Pancreas (tissue), 10 donors: ENCODE measurements at regions not wholly inside any gene's neighbourhood (a gene's known extent, or its start where the extent isn't known, plus 50 kb on each side); places are given as distances from the start of the nearest gene placed in this dataset.

Source experiments
- ATAC-seq, 4 donors: fragments of 200-7000 bp; cut with Tn5 transposase; one replicate each; pipeline versions ENCODE4 v1.8.0 to v1.9.1; 2020; ENCODE audit warnings: mild to moderate bottlenecking in 4 of 4, moderate library complexity in 4 of 4
- DNase-seq, 6 donors: peaks; one replicate each; pipeline ENCODE4 v3.0.0-alpha.2; 2020
- FAIRE-seq: peaks from 2 replicates; lab custom pipeline; 2012; peaks lifted over from hg19 to GRCh38; lab: Jason Lieb, UNC
- H3K27ac ChIP-seq, 4 donors: fragments of 200-600 bp; sonication (generic); 1 replicate in 3 of 4; 2 replicates in 1 of 4; pipeline versions ENCODE4 v1.5.0 to v1.8.0; 2020
- H3K27me3 ChIP-seq, 4 donors: fragments of 200-600 bp; one replicate each; pipeline ENCODE4 v1.8.0; 2021
- H3K36me3 ChIP-seq, 3 donors: fragments of 200-600 bp; sonication (generic) in 1 of 3; one replicate each; pipeline versions ENCODE4 v1.5.0 to v1.8.0; 2020 to 2021
- H3K4me1 ChIP-seq, 3 donors: fragments of 200-600 bp; one replicate each; pipeline ENCODE4 v1.8.0; 2021
- H3K4me3 ChIP-seq, 4 donors: fragments of 200-600 bp; sonication (generic) in 2 of 4; one replicate each; pipeline versions ENCODE4 v1.5.0 to v1.8.0; 2020 to 2021
- H3K9me3 ChIP-seq, 4 donors: fragments of 200-600 bp; one replicate each; pipeline ENCODE4 v1.8.0; 2021
- CTCF ChIP-seq, 4 donors: fragments of 200-600 bp; sonication (generic) in 3 of 4; IDR thresholded peaks; one replicate each; pipeline versions ENCODE4 v1.5.0 to v1.8.0; 2021; ENCODE audit warnings: antibody characterized with exemption in 4 of 4
- WGBS, 2 donors: extraction: QIAGEN DNeasy Blood & Tissue Kit; methylation state at CpG; one replicate each; pipeline ENCODE4 v1.1.7; 2013; 5-methylcytosine and 5-hydroxymethylcytosine counted together
- intact Hi-C, 3 donors: fragments of 100-400 bp; cut with DNase I; formaldehyde crosslinking; loops; one replicate each; pipeline versions ENCODE4 v1.11.1 to v1.14.2; 2022
- donor health status: healthy with polysubstance abuse.
- donor health status: DM: no; HTN: no; CAD: no; lungs with moderate emphysema.
- donor health status: DM: no; HTN: no; CAD: no.
- donor health status: control.
- donor health status: control.
- donor health status: Bipolar disorder and iron deficiency.
- donor health status: DM: yes; HTN: yes; CAD: no.
- donor health status: DM: no; HTN: no; CAD: no.
- donor health status: DM: no; HTN: no; CAD: no.
- donor health status: DM: yes; HTN: yes; CAD: no.

- H3K27me3 ChIP-seq = no peaks in the 10 kb centered on the region
- intact Hi-C loops = no loop called here
- H3K36me3 ChIP-seq = no peaks in the 10 kb centered on the region
- no peak for FAIRE-seq
- 71 to 76% methylated on average over 24 to 25 of the region's 25 CpGs for WGBS, 2 donors
- H3K27ac ChIP-seq = no peak overlapping the region
- H3K4me1 ChIP-seq = peaks cover 0 to 3% (median 0%) of the 10 kb centered on the region in 3 donors
- H3K9me3 ChIP-seq = no peaks in the 10 kb centered on the region
- no peak for TF ChIP-seq CTCF (IDR thresholded peaks at IDR 0.05)
- peak in 2 of 6 donors; percentile 35 to 41 for DNase-seq
- ATAC-seq = peak in 2 of 4 donors; percentile 44 to 58
- H3K4me3 ChIP-seq = no peak overlapping the region
Observed at GRCh38 chr2:120977582-120978358, 242.1 kb downstream of the GLI2 start.

GRCh38 chr2:120978359-120979050, 242.8 kb downstream of the GLI2 start:
- no peaks in the 10 kb centered on the region for H3K27me3 ChIP-seq
- H3K36me3 ChIP-seq = no peaks in the 10 kb centered on the region
- no peaks in the 10 kb centered on the region for H3K9me3 ChIP-seq
- H3K27ac ChIP-seq = no peak overlapping the region
- ATAC-seq = no peak
- peaks cover 0 to 3% (median 0%) of the 10 kb centered on the region in 3 donors for H3K4me1 ChIP-seq
- 89 to 91% methylated on average over 14 to 20 of the region's 20 CpGs for WGBS, 2 donors
- no peak for FAIRE-seq
- DNase-seq = peak in 2 of 6 donors; percentile 48 to 55
- no peak overlapping the region for H3K4me3 ChIP-seq
- no peak for TF ChIP-seq CTCF (IDR thresholded peaks at IDR 0.05)
- intact Hi-C loops = no loop called here

GRCh38 chr2:120979398-120979797, 243.7 kb downstream of the GLI2 start:
- 32 to 45% methylated on average over 2 of the region's 2 CpGs for WGBS, 2 donors
- intact Hi-C loops = no loop called here
- ATAC-seq = no peak

GRCh38 chr2:120979921-120980320, 244.3 kb downstream of the GLI2 start:
- ATAC-seq (no peak), DNase-seq (no peak), FAIRE-seq (no peak)
- WGBS, 2 donors = 85 to 95% methylated on average over 8 of the region's 8 CpGs
- Histone ChIP-seq H3K9me3 (no peaks in the 10 kb centered on the region), H3K4me3 (no peak overlapping the region), H3K36me3 (no peaks in the 10 kb centered on the region), H3K27me3 (no peaks in the 10 kb centered on the region), H3K27ac (no peak overlapping the region), H3K4me1 (peaks cover 0 to 3% (median 0%) of the 10 kb centered on the region in 3 donors)
- TF ChIP-seq CTCF (IDR thresholded peaks at IDR 0.05) = no peak
- intact Hi-C loops = no loop called here

More at GRCh38 chr2:120979398-120979797, 243.7 kb downstream of the GLI2 start:
- DNase-seq = no peak
- no peak for TF ChIP-seq CTCF (IDR thresholded peaks at IDR 0.05)
- Histone ChIP-seq H3K4me1 (peaks cover 0 to 3% (median 0%) of the 10 kb centered on the region in 3 donors), H3K4me3 (no peak overlapping the region), H3K36me3 (no peaks in the 10 kb centered on the region), H3K27ac (no peak overlapping the region), H3K27me3 (no peaks in the 10 kb centered on the region), H3K9me3 (no peaks in the 10 kb centered on the region)
- FAIRE-seq = no peak
